ENCODE measurements at regions not wholly inside any gene's neighbourhood (a gene's known extent, or its start where the extent isn't known, plus 50 kb on each side); places are given as distances from the start of the nearest gene placed in this dataset.

DNA sequence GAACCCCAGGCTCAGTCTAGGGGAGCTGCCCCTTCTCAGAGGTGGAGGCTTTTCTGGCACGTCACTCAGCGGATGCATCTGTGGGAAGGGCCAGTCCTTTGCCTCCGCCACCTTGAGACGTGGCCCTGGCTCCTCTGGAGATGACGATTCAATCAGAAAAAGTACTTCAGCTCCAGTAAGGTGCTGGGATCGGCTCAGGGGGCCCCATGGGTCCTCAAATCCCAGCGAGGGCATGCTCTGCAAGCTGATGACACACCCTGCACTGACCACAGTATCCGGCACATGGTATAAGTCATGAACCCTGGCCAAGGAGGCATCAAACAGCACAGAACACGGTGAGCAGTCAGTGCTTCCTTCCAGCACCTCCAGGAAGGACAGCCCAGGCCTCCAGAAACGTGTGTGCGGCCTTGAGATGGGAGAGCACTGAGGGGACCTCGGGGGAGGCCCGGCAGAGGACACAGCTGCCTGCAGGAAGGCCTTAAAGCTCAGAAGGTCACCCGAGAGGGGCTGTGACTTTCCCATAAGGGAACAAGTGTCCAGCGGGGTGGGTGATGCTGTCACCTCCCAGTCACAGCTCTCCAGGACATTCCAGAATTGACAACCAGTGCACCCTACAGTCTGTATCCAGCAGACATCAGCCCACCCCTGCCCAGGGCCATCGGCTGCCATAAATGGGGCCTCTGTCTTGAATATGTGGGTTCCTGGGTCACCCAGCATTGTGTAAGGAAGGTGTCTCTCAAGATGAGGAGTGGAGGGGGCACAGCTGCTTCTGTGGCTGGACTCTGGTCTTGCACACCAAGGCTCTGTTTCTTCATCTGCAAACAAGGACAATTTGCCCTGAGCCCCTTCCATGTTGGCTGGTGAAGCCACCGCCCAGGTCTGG, 205.8 kb downstream of the NDUFA10 start:
- DNase-seq (ENCODE audit: low read depth, low spot score), result no peak
- intact Hi-C loops (cut with micrococcal nuclease; ENCODE audit: unreplicated experiment) (no loop called here), in situ Hi-C loops (cut with MboI) (no loop called here)
- no peak overlapping the region for H3K4me2 ChIP-seq (ENCODE audit: control insufficient read depth, insufficient read depth)
- H3K36me3 ChIP-seq (ENCODE audit: control insufficient read depth in 2 of 2, insufficient read depth in 2 of 2, low read length in 1 of 2), result no peaks in the 10 kb centered on the region
- H3K9ac ChIP-seq (ENCODE audit: control insufficient read depth, insufficient read depth, low read length), result no peak overlapping the region
- no peak overlapping the region for H3K27ac ChIP-seq (ENCODE audit: control insufficient read depth, insufficient read depth)
- FAIRE-seq, result no peak
- WGBS (ENCODE audit: insufficient coverage, insufficient replicate concordance, low lambda C conversion rate, missing lambda C conversion rate), result 37% methylated on average over 17 of the region's 17 CpGs
- H3K9me3 ChIP-seq (replicated peaks; ENCODE audit: control insufficient read depth, insufficient read depth, low read length), result no peaks in the 10 kb centered on the region; the same call in 2 of the 3 replicates
- no peaks in the 10 kb centered on the region for H4K20me1 ChIP-seq (ENCODE audit: control insufficient read depth, insufficient read depth)
- no peak overlapping the region for H3K4me3 ChIP-seq
- no peaks in the 10 kb centered on the region; a peak in 1 of 4 replicates for H3K27me3 ChIP-seq (replicated peaks in 1 of 2; ENCODE audit: control insufficient read depth in 2 of 2, insufficient read depth in 2 of 2, low read length in 1 of 2)
- no peak for ATAC-seq
- H3K4me1 ChIP-seq (ENCODE audit: control insufficient read depth, insufficient read depth, low read length), result no peaks in the 10 kb centered on the region
- ChIA-PET POLR2A (no interaction called here), CTCF (no interaction called here), RAD21 (ENCODE audit: unreplicated experiment) (no interaction called here), SMC1A (ENCODE audit: uncharacterized antibody, unreplicated experiment) (no interaction called here)
- H3K79me2 ChIP-seq (ENCODE audit: control insufficient read depth, insufficient read depth, low read length), result no peaks in the 10 kb centered on the region
- no TSS peak for BruUV-seq (replicated peaks)
- H2AFZ ChIP-seq (ENCODE audit: control insufficient read depth, low read depth, low read length), result no peak overlapping the region
- TF ChIP-seq PAX8 (IDR thresholded peaks at IDR 0.05) (no peak), SIX5 (IDR thresholded peaks at IDR 0.05; ENCODE audit: low read depth, low read length, severe bottlenecking) (no peak), FOS (IDR thresholded peaks at IDR 0.05; ENCODE audit: borderline replicate concordance, extremely low read depth, insufficient read length) (no peak), KAT2A (conservative IDR thresholded peaks at IDR 0.05; ENCODE audit: control insufficient read depth, low read depth, low read length) (no peak), SPI1 (IDR thresholded peaks at IDR 0.05; ENCODE audit: borderline replicate concordance, insufficient read depth, low read depth, low read length) (no peak), NBN (IDR thresholded peaks at IDR 0.05) (no peak), IRF5 (IDR thresholded peaks at IDR 0.05; ENCODE audit: borderline replicate concordance) (no peak), EP300 (IDR thresholded peaks at IDR 0.05; ENCODE audit: borderline replicate concordance in 1 of 2, control insufficient read depth in 1 of 2, low read depth in 2 of 2, low read length in 2 of 2) (no peak), RB1 (IDR thresholded peaks at IDR 0.05; ENCODE audit: borderline replicate concordance) (no peak), E4F1 (IDR thresholded peaks at IDR 0.05; ENCODE audit: borderline replicate concordance, partially characterized antibody) (no peak), HSF1 (IDR thresholded peaks at IDR 0.05; ENCODE audit: low read depth, low read length) (no peak), ZZZ3 (IDR thresholded peaks at IDR 0.05; ENCODE audit: control insufficient read depth, insufficient read length, low read depth) (no peak), RFX5 (IDR thresholded peaks at IDR 0.05; ENCODE audit: low read depth, low read length) (no peak)
- TF ChIP-seq, protein P1, sequence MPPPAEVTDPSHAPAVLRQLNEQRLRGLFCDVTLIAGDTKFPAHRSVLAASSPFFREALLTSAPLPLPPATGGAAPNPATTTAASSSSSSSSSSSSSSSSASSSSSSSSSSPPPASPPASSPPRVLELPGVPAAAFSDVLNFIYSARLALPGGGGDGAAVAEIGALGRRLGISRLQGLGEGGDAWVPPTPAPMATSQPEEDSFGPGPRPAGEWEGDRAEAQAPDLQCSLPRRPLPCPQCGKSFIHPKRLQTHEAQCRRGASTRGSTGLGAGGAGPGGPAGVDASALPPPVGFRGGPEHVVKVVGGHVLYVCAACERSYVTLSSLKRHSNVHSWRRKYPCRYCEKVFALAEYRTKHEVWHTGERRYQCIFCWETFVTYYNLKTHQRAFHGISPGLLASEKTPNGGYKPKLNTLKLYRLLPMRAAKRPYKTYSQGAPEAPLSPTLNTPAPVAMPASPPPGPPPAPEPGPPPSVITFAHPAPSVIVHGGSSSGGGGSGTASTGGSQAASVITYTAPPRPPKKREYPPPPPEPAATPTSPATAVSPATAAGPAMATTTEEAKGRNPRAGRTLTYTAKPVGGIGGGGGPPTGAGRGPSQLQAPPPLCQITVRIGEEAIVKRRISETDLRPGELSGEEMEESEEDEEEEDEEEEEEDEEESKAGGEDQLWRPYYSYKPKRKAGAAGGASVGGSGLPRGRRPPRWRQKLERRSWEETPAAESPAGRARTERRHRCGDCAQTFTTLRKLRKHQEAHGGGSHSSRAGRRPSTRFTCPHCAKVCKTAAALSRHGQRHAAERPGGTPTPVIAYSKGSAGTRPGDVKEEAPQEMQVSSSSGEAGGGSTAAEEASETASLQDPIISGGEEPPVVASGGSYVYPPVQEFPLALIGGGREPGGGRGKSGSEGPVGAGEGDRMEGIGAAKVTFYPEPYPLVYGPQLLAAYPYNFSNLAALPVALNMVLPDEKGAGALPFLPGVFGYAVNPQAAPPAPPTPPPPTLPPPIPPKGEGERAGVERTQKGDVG (CRISPR knock-in tag; IDR thresholded peaks at IDR 0.05), result no peak

Data from GM12878 (cell line).